ENCODE measurements at regions not wholly inside any gene's neighbourhood (a gene's known extent, or its start where the extent isn't known, plus 50 kb on each side); places are given as distances from the start of the nearest gene placed in this dataset.

GRCh38 chr5:117013280-117013877, 438.8 kb upstream of the SEMA6A start:
- Mint-ChIP-seq H3K36me3 (ENCODE audit: insufficient read depth in 1 of 3, low read depth in 3 of 3) (no peaks in the 10 kb centered on the region; a peak in 1 of 7 replicates), H3K27me3 (ENCODE audit: low read depth) (no peaks in the 10 kb centered on the region), H3K4me3 (no peak overlapping the region), H3K4me1 (peaks cover 13% of the 10 kb centered on the region in 2 experiments), H3K9me3 (no peaks in the 10 kb centered on the region; a peak in 1 of 5 replicates), H3K27ac (peak overlapping the region in 1 of 3 experiments; percentile 75; a peak in 2 of 7 replicates)
- Histone ChIP-seq H2BK120ac (ENCODE audit: low read depth, low read length, poor library complexity, severe bottlenecking) (no peak overlapping the region), H3K27me3 (ENCODE audit: insufficient read depth, low read length) (no peaks in the 10 kb centered on the region), H4K91ac (ENCODE audit: insufficient read length, low read depth, low read length) (no peak overlapping the region), H3K56ac (ENCODE audit: insufficient read length, low read depth, low read length) (no peak overlapping the region), H4K5ac (ENCODE audit: insufficient read length, low read depth, low read length) (no peak overlapping the region), H2BK5ac (ENCODE audit: insufficient read length, low read length) (no peak overlapping the region), H2BK20ac (ENCODE audit: low read depth, low read length, poor library complexity, severe bottlenecking) (no peak overlapping the region), H3T11ph (ENCODE audit: low read length) (no peak overlapping the region), H3K23ac (ENCODE audit: insufficient read length, low read depth, low read length) (no peak overlapping the region), H2BK12ac (ENCODE audit: insufficient read length, low read depth, low read length) (no peak overlapping the region), H3K9ac (ENCODE audit: extremely low read depth, insufficient read length, low read length) (no peak overlapping the region), H4K8ac (replicated peaks; ENCODE audit: insufficient read length, low read depth, low read length) (no peak overlapping the region), H2BK15ac (ENCODE audit: low read depth, low read length) (no peak overlapping the region), H3K4ac (ENCODE audit: low read depth, low read length) (no peak overlapping the region), H3K4me2 (ENCODE audit: insufficient read depth, insufficient read length, low read length) (no peak overlapping the region), H3K14ac (ENCODE audit: insufficient read depth, low read length) (no peak overlapping the region; the same call in 1 of the 2 replicates), H2AFZ (ENCODE audit: low read length) (no peak overlapping the region), H3K23me2 (ENCODE audit: insufficient read length, low read depth, low read length, poor library complexity, severe bottlenecking) (no peaks in the 10 kb centered on the region), H3K79me2 (ENCODE audit: insufficient read depth, low read length) (no peaks in the 10 kb centered on the region), H3K79me1 (ENCODE audit: insufficient read depth, low read depth, low read length, poor library complexity, severe bottlenecking) (no peaks in the 10 kb centered on the region), H3K9me3 (ENCODE audit: control insufficient read depth, low read depth, low read length) (no peaks in the 10 kb centered on the region), H3K18ac (ENCODE audit: insufficient read length, low read depth, low read length) (no peak overlapping the region), H3K4me1 (ENCODE audit: insufficient read depth, low read length) (no peaks in the 10 kb centered on the region; the same call in 1 of the 2 replicates), H3K27ac (ENCODE audit: insufficient read length, low read depth, low read length) (no peak overlapping the region), H4K20me1 (ENCODE audit: control insufficient read depth, insufficient read depth, insufficient read length) (no peaks in the 10 kb centered on the region), H2AK5ac (ENCODE audit: insufficient read length, low read length) (no peak overlapping the region)
- DNase-seq: peak; percentile 38
- no peak for TF ChIP-seq CTCF (conservative IDR thresholded peaks at IDR 0.05)
- WGBS (ENCODE audit: extremely low coverage, insufficient read length, low lambda C conversion rate): no CpG with 5 or more reads among the region's 5 CpGs
